ENCODE measurements at regions not wholly inside any gene's neighbourhood (a gene's known extent, or its start where the extent isn't known, plus 50 kb on each side); places are given as distances from the start of the nearest gene placed in this dataset.

DNA sequence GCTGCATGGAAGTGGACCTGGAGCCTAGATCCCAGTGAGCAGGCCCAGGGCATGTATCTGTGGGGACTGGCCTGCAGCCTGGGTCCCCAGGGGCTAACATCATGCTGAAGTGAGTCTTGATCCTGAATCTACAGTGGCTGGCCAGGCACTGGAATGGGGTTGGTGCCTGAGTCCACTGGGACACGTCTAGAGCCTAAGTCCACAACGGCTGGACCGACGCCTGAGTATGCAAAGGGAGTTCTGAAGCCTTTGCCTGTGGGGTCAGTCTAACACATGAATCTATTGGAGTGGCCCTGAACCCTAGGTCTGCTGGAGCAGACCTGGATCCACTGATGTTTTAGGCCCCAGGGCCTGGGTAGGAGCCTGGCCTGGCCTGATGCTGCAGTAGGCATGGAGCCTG, 665.5 kb downstream of the DCDC2C start:
- Histone ChIP-seq H3K4me3 (ENCODE audit: low read length) (no peak overlapping the region), H3K9ac (ENCODE audit: low read length) (no peak overlapping the region), H3K36me3 (ENCODE audit: control insufficient read depth, insufficient read depth, low read length) (no peaks in the 10 kb centered on the region), H3K27me3 (ENCODE audit: control insufficient read depth, insufficient read depth, low read length) (no peaks in the 10 kb centered on the region), H3K4me1 (ENCODE audit: control insufficient read depth, insufficient read depth, low read length) (no peaks in the 10 kb centered on the region), H3K9me3 (ENCODE audit: control insufficient read depth, low read length) (no peaks in the 10 kb centered on the region)

DNA sequence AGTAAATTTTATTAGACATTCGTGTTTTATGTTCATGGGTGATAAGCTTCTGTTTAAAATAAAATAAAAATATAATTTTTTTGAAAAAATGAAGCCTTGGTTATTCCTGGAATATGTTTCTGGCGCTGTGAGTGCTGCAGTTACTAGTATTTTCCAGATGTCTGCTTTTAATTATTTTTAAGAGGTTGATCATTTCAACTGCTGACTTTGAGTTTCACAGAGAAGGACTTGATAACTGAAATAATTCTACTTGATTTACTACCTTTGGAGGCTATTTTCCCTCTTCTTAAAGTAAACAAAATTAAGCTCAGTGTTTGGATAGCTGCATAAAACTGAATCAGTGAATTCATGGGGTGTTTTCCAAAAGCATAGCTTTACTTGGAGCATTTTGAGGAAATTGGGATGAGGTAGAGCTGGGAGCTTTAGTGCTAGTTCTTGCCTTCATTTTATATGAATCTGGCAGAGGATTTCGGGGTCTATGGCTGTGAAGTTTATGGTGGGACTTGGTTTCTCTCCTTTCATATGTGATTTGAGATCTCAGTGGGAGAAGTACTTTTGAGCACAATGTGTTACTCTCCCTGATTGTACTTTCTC, 666.5 kb downstream of the DCDC2C start:
- no peaks in the 10 kb centered on the region for H3K27me3 ChIP-seq (ENCODE audit: control insufficient read depth, insufficient read depth, low read length)
- no peaks in the 10 kb centered on the region for H3K36me3 ChIP-seq (ENCODE audit: control insufficient read depth, insufficient read depth, low read length)
- no peak overlapping the region for H3K4me3 ChIP-seq (ENCODE audit: low read length)
- H3K9ac ChIP-seq (ENCODE audit: low read length): no peak overlapping the region
- H3K4me1 ChIP-seq (ENCODE audit: control insufficient read depth, insufficient read depth, low read length): no peaks in the 10 kb centered on the region
- no peaks in the 10 kb centered on the region for H3K9me3 ChIP-seq (ENCODE audit: control insufficient read depth, low read length)

DNA sequence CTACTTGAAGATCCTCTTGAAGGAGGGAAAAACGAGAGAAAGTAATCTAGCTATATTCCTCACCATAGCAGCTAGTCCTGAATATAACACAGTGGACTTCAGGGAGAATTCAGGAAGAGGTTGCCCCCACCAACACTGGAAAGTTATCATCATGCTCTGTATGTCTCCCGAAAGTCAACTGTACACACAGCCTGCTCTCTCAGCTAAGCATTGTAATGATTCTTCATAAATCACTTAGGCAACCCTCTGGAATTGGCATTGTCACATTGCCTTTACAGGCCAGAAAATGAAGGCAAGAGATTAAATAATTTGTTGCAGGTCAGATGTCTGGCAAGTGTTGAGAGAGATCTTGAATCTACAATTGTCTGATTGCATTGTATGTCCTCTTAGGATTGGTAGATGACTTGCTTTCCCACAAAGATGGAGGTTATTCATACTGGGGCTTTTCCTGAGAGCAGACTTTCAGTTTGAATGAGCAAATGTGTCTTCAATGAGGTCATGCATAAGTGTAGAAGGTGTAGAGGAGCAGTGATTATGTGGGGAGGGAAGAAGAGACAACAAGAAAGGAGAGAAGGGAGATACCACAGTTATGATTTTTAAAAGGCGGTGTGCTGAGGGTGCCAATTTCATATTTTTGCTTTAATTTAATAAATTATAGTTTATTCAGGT, 667.2 kb downstream of the DCDC2C start:
- no peaks in the 10 kb centered on the region for H3K4me1 ChIP-seq (ENCODE audit: control insufficient read depth, insufficient read depth, low read length)
- H3K4me3 ChIP-seq (ENCODE audit: low read length): no peak overlapping the region
- no peaks in the 10 kb centered on the region for H3K36me3 ChIP-seq (ENCODE audit: control insufficient read depth, insufficient read depth, low read length)
- no peak overlapping the region for H3K9ac ChIP-seq (ENCODE audit: low read length)
- H3K27me3 ChIP-seq (ENCODE audit: control insufficient read depth, insufficient read depth, low read length): no peaks in the 10 kb centered on the region
- H3K9me3 ChIP-seq (ENCODE audit: control insufficient read depth, low read length): no peaks in the 10 kb centered on the region

DNA sequence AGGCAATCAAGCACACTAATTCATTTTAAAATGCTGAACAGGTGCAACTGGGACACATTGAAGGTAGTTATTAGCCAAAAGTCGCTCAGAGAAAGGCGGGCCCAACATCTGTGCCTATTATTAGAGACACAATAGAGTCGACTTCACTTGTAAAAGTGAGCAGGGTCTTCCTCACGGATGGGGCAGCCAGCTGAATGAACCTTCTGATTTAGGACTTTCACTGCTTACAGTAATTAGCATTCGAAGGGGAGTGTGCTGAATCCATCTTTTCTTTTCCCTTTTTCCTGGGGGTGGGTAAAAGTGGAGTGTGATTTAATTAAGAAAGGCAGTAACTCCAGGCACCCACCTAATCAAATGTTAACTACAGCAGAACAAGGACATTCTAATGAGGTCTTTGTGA, 677.7 kb downstream of the DCDC2C start:
- no peak overlapping the region for H3K9ac ChIP-seq (ENCODE audit: low read length)
- no peaks in the 10 kb centered on the region for H3K27me3 ChIP-seq (ENCODE audit: control insufficient read depth, insufficient read depth, low read length)
- no peak overlapping the region for H3K4me3 ChIP-seq (ENCODE audit: low read length)
- no peaks in the 10 kb centered on the region for H3K4me1 ChIP-seq (ENCODE audit: control insufficient read depth, insufficient read depth, low read length)
- H3K36me3 ChIP-seq (ENCODE audit: control insufficient read depth, insufficient read depth, low read length): no peaks in the 10 kb centered on the region
- H3K9me3 ChIP-seq (ENCODE audit: control insufficient read depth, low read length): no peaks in the 10 kb centered on the region

DNA sequence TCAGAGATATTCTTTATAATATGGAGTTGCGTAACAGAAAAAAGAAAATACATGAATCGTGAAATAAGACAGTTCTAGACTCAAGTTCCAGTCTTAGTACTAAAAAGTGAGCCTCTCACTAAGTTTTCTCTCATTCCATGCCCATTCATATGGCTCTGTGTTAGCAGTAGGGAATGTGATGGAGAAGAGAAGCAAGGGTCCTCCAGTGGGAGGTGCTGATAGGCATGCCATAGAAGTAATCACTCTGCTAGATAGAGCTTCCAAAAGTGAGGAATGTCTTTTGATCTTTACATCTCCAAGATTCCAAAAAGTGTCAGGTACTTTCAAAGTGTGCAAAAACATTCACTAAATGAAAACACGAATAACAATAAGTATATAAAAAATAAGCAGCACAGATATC, 678.4 kb downstream of the DCDC2C start:
- Histone ChIP-seq H3K27me3 (ENCODE audit: control insufficient read depth, insufficient read depth, low read length) (no peaks in the 10 kb centered on the region), H3K36me3 (ENCODE audit: control insufficient read depth, insufficient read depth, low read length) (no peaks in the 10 kb centered on the region), H3K9ac (ENCODE audit: low read length) (no peak overlapping the region), H3K4me1 (ENCODE audit: control insufficient read depth, insufficient read depth, low read length) (no peaks in the 10 kb centered on the region), H3K9me3 (ENCODE audit: control insufficient read depth, low read length) (no peaks in the 10 kb centered on the region), H3K4me3 (ENCODE audit: low read length) (no peak overlapping the region)

DNA sequence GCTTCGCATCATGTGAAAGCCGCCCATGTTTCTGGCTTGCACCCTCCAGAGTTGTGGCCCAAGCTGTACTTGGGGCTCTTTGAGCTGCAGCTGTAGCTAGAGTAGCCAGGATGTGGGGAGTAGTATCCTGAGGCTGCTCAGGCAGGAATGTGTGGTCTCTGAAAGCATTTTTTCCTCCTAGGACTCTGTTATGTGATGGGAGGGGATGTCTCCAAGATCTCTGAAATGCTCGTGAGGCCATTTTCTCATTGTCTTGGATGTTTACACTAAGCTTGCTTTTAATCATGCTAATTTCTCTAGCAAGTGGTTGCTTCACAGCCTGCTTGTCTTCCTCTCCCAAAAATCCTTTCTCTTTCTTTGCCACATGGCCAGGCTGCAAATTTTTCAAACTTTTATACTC, 687.6 kb downstream of the DCDC2C start:
- peaks cover 9% of the 10 kb centered on the region for H3K9me3 ChIP-seq (ENCODE audit: control insufficient read depth, low read length)

DNA sequence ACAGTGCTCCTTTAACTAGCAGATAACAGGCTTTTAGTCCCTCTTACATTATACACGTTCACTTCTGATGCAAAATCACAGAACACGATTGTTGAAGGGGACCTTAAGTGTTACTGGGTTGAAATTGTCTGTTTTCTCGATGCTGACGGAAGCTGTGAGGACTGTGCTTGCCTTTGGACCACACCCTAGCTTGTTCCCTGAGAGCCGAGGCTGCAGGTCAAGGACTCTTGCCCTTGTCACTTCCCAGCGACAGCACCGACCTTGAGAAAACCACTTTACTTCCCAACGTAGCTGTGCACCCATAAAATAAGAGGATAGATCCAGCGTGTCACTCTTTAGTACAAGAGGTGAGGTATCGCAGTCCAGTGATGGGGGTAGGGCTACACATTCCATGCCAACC, 701.0 kb downstream of the DCDC2C start:
- no peak overlapping the region for H3K9ac ChIP-seq (ENCODE audit: low read length)
- no peaks in the 10 kb centered on the region for H3K9me3 ChIP-seq (ENCODE audit: control insufficient read depth, low read length)
- no peaks in the 10 kb centered on the region for H3K27me3 ChIP-seq (ENCODE audit: control insufficient read depth, insufficient read depth, low read length)
- no peak overlapping the region for H3K4me3 ChIP-seq (ENCODE audit: low read length)
- no peaks in the 10 kb centered on the region for H3K4me1 ChIP-seq (ENCODE audit: control insufficient read depth, insufficient read depth, low read length)
- H3K36me3 ChIP-seq (ENCODE audit: control insufficient read depth, insufficient read depth, low read length): no peaks in the 10 kb centered on the region

More for the DNA sequence above, 687.6 kb downstream of the DCDC2C start:
- H3K9ac ChIP-seq (ENCODE audit: low read length): no peak overlapping the region
- H3K4me3 ChIP-seq (ENCODE audit: low read length): no peak overlapping the region
- no peaks in the 10 kb centered on the region for H3K36me3 ChIP-seq (ENCODE audit: control insufficient read depth, insufficient read depth, low read length)
- H3K4me1 ChIP-seq (ENCODE audit: control insufficient read depth, insufficient read depth, low read length): no peaks in the 10 kb centered on the region
- H3K27me3 ChIP-seq (ENCODE audit: control insufficient read depth, insufficient read depth, low read length): no peaks in the 10 kb centered on the region

DNA sequence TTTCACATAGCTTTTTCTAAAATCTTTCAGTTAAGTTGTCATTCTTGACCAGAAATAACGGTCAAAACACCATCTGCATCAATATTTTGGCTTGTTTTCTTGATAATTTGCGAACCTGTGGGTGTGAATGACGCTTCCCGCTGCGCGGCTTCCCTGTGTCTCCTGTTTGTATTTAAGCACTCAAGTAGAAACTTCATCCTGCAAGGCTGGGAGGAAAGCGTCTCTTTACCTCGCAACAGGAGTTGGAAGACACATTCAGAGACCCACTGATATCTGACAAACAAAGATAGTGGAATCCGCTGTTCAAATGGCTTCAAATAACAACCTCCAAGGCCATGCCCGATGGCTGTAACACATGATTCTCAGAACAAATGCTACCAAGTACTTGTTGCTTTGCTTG, 704.9 kb downstream of the DCDC2C start:
- Histone ChIP-seq H3K36me3 (ENCODE audit: control insufficient read depth, insufficient read depth, low read length) (no peaks in the 10 kb centered on the region), H3K9me3 (ENCODE audit: control insufficient read depth, low read length) (no peaks in the 10 kb centered on the region), H3K9ac (ENCODE audit: low read length) (no peak overlapping the region), H3K4me3 (ENCODE audit: low read length) (no peak overlapping the region), H3K27me3 (ENCODE audit: control insufficient read depth, insufficient read depth, low read length) (no peaks in the 10 kb centered on the region), H3K4me1 (ENCODE audit: control insufficient read depth, insufficient read depth, low read length) (no peaks in the 10 kb centered on the region)

DNA sequence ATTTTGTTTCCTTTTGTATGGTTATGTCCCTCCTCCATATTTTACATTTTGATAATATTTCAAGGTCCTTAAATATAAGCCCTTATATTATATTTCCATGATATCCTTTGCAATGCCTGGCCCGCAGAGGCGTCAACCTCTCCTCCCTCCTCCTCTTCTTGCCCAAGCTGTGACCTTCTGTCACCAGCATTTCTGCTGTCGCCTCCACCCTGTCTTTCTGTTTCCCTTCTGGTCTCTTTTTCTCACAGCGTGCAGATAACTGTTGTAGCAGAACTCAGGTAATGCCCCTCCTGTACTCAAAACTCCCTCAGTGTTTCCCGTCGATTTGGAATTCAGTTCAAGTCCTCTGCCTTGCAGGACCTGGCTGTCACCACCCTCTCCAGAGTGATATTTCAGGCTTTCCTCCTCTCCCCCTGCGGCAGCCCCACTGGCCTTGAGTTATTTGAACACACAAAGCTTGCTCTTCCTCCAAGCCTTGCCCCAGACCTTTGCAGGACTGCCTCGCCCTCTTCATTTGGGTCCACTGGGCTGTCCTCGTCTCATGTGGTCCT, 709.3 kb downstream of the DCDC2C start:
- Histone ChIP-seq H3K27me3 (ENCODE audit: control insufficient read depth, insufficient read depth, low read length) (no peaks in the 10 kb centered on the region), H3K4me1 (ENCODE audit: control insufficient read depth, insufficient read depth, low read length) (no peaks in the 10 kb centered on the region), H3K9ac (ENCODE audit: low read length) (no peak overlapping the region), H3K4me3 (ENCODE audit: low read length) (no peak overlapping the region), H3K9me3 (ENCODE audit: control insufficient read depth, low read length) (no peaks in the 10 kb centered on the region), H3K36me3 (ENCODE audit: control insufficient read depth, insufficient read depth, low read length) (no peaks in the 10 kb centered on the region)

DNA sequence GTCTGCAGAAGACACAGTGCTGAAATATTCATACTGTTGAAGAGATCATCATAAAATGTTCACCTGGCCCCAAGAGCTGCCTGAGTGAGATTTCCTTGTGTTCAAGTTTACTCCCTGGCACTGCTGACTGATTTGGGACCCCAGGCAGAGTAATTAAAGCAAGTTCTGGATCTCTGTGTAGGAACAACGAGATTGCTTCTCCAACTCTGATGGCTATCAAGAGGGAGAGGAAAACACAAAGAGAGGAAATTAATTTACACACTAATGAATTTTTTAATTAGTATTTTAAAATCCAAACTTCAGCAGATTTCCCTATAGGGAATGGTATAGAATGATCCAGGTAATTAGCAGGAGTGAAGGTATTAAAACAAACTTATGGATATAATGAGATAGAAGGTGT, 711.8 kb downstream of the DCDC2C start:
- Histone ChIP-seq H3K36me3 (ENCODE audit: control insufficient read depth, insufficient read depth, low read length) (no peaks in the 10 kb centered on the region), H3K4me1 (ENCODE audit: control insufficient read depth, insufficient read depth, low read length) (no peaks in the 10 kb centered on the region), H3K4me3 (ENCODE audit: low read length) (no peak overlapping the region), H3K9me3 (ENCODE audit: control insufficient read depth, low read length) (no peaks in the 10 kb centered on the region), H3K9ac (ENCODE audit: low read length) (no peak overlapping the region), H3K27me3 (ENCODE audit: control insufficient read depth, insufficient read depth, low read length) (no peaks in the 10 kb centered on the region)

DNA sequence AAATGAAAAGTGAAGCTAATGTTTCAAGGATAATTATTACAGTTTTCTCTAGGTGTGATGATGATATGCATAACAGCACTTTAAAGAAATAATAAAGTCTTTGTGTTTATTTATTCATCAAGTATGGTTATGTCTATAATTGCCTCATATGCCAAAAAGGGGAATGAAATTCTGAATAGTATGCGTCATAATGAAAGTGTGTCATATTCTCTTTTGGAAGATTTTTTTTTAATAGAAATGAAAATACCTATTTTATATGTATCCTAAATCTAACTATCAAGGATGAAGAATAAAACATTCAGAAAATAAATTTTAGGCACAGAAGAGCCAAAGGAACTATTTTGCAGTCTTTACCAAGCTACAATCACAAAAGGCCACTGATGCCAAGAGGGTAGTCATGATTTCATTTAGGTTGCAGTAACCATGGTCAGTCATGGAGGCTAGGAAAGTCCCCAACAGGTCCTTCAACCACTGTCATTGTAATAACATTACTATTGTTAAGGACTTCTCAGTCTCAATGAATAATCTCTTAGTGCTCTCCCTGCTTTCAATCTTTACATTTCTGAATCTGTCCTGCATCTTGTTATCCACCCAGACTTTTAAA, 712.5 kb downstream of the DCDC2C start:
- Histone ChIP-seq H3K4me3 (ENCODE audit: low read length) (no peak overlapping the region), H3K9ac (ENCODE audit: low read length) (no peak overlapping the region), H3K9me3 (ENCODE audit: control insufficient read depth, low read length) (no peaks in the 10 kb centered on the region), H3K36me3 (ENCODE audit: control insufficient read depth, insufficient read depth, low read length) (no peaks in the 10 kb centered on the region), H3K4me1 (ENCODE audit: control insufficient read depth, insufficient read depth, low read length) (no peaks in the 10 kb centered on the region), H3K27me3 (ENCODE audit: control insufficient read depth, insufficient read depth, low read length) (no peaks in the 10 kb centered on the region)

DNA sequence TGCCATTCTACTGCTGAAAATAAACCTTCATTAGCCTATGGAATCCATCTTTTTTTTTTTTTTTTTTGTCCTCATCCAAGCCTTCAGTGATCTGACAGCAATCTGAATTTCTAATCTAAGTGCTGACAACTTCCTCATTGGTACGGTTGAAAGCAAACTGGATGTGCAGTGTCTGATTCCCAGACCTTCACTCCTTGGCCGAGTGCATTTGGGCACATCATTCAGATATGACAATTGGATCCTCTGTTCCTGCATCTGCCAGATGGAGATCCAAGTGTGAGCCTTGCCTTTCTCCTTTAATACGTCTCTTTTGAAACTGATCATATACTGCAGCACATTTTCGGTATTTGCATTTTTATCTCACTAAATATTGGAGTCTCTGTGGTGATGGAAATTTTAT, 713.1 kb downstream of the DCDC2C start:
- Histone ChIP-seq H3K4me1 (ENCODE audit: control insufficient read depth, insufficient read depth, low read length) (no peaks in the 10 kb centered on the region), H3K4me3 (ENCODE audit: low read length) (no peak overlapping the region), H3K27me3 (ENCODE audit: control insufficient read depth, insufficient read depth, low read length) (no peaks in the 10 kb centered on the region), H3K36me3 (ENCODE audit: control insufficient read depth, insufficient read depth, low read length) (no peaks in the 10 kb centered on the region), H3K9ac (ENCODE audit: low read length) (no peak overlapping the region), H3K9me3 (ENCODE audit: control insufficient read depth, low read length) (no peaks in the 10 kb centered on the region)

Measured in mucosa of stomach (tissue), 1 donor.